Uterus (tissue), 3 donors: ENCODE measurements at regions not wholly inside any gene's neighbourhood (a gene's known extent, or its start where the extent isn't known, plus 50 kb on each side); places are given as distances from the start of the nearest gene placed in this dataset.
"Not testable (repeated sequence)": the region's sequence is repeated elsewhere in the genome, so short reads cannot be mapped to it uniquely, and the experiment has no call there.

Experiments
- DNase-seq, 2 donors: peaks; one replicate each; pipeline ENCODE4 v3.0.0-alpha.2; 2019 to 2020
- H3K27ac ChIP-seq, 2 donors: fragments of 200-600 bp; sonication (generic); 1 replicate in 1 of 2; 2 replicates in 1 of 2; pipeline ENCODE4 v1.5.1; 2016 to 2018
- H3K27me3 ChIP-seq, 2 donors: fragments of 200-600 bp; sonication (generic); one replicate each; pipeline ENCODE4 v1.5.1; 2018 to 2019; ENCODE audit warnings: control low read depth in 1 of 2
- H3K36me3 ChIP-seq, 2 donors: fragments of 200-600 bp; sonication (generic); one replicate each; pipeline ENCODE4 v1.5.1; 2019; ENCODE audit warnings: control low read depth in 1 of 2
- H3K4me1 ChIP-seq, 2 donors: fragments of 200-600 bp; sonication (generic); one replicate each; pipeline ENCODE4 v1.5.1; 2018 to 2019; ENCODE audit warnings: control low read depth in 1 of 2
- H3K4me3 ChIP-seq, 2 donors: fragments of 200-600 bp; sonication (generic); 1 replicate in 1 of 2; 2 replicates in 1 of 2; pipeline ENCODE4 v1.5.1; 2018 to 2019; ENCODE audit warnings: mild to moderate bottlenecking in 1 of 2
- H3K9me3 ChIP-seq, 2 donors: fragments of 200-600 bp; sonication (generic); one replicate each; pipeline ENCODE4 v1.5.1; 2019; ENCODE audit warnings: control low read depth in 1 of 2
- intact Hi-C: fragments of 100-400 bp; cut with DNase I; formaldehyde crosslinking; loops from one replicate; pipeline ENCODE4 v1.15.1; 2023; ENCODE audit warnings: low total_unique reads
- donor health status: DM: yes; HTN: yes; CAD: no.

GRCh38 chr1:146556405-146556804, 327.6 kb upstream of the NOTCH2NLA start:
- H3K27me3 ChIP-seq, H3K4me3 ChIP-seq, H3K27ac ChIP-seq, DNase-seq, H3K9me3 ChIP-seq, H3K36me3 ChIP-seq, intact Hi-C loops, H3K4me1 ChIP-seq: not testable (repeated sequence)

GRCh38 chr1:146552414-146552813, 323.6 kb upstream of the NOTCH2NLA start:
- intact Hi-C loops, result not testable (repeated sequence)

DNA sequence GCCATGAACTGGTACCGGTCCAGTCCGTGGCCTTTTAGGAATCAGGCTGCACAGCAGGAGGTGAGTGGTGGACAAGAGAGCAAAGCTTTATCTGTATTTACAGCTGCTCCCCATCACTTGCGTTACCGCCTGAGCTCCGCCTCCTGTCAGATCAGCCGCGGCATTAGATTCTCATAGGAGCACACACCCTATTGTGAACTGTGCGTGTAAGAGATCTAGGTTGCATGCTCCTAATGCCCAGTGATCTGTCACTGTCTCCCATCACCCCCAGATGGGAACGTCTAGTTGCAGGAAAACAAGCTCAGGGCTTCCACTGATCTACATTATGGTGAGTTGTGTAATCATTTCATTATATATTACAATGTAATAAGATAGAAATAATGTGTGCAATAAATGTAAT, 319.9 kb upstream of the NOTCH2NLA start:
- H3K27me3 ChIP-seq, H3K9me3 ChIP-seq, H3K36me3 ChIP-seq, H3K4me1 ChIP-seq, H3K4me3 ChIP-seq, H3K27ac ChIP-seq, DNase-seq, intact Hi-C loops: not testable (repeated sequence)

More at GRCh38 chr1:146552414-146552813, 323.6 kb upstream of the NOTCH2NLA start:
- H3K36me3 ChIP-seq, H3K27me3 ChIP-seq, H3K4me3 ChIP-seq, H3K4me1 ChIP-seq, H3K9me3 ChIP-seq, DNase-seq, H3K27ac ChIP-seq: not testable (repeated sequence)

DNA sequence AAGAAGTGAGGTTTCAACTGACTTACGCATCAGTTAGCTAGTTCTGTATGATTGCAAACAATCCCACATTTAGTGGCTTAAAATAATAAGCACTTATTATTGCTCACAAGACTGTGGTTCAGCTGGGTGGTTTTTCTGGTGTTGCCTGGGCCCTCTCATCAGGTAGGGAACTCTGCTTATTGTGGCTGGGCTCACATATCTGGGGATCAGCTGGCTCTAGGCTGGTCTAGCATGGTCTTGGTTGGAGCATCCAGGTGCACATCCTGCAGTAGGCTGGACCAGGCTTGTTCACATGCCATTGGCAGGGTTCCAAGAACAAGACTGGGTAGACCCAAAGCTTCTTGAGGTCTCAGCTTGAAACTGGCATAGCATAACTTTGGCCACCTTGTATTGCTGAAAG, 317.4 kb upstream of the NOTCH2NLA start:
- H3K4me3 ChIP-seq, H3K27ac ChIP-seq, DNase-seq, H3K36me3 ChIP-seq, H3K4me1 ChIP-seq, intact Hi-C loops, H3K9me3 ChIP-seq, H3K27me3 ChIP-seq: not testable (repeated sequence)

- DNase-seq, result not testable (repeated sequence)
These were observed 309.1 kb upstream of the NOTCH2NLA start for GRCh38 chr1:146537775-146538373.

DNA sequence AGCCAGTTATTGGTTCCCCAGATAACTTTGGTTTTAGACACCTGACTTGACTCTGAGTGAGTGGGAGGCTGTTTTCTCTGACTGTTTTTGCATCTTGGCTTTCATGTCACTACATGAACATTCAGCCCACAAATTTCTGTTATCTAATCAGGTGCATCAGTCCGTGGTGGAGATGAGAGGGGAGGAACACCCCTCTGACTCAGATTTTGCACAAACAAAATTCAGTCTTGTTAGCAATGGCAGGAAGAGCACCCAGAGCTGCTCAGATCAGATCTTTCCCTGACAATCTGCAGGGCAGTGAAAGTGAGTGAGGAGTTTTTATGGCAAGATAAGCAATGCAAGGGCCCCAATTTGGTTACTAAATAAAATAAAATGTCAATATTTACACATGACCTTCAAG, 307.2 kb upstream of the NOTCH2NLA start:
- intact Hi-C loops, H3K27me3 ChIP-seq, DNase-seq, H3K9me3 ChIP-seq, H3K36me3 ChIP-seq, H3K4me3 ChIP-seq, H3K4me1 ChIP-seq, H3K27ac ChIP-seq: not testable (repeated sequence)

More at GRCh38 chr1:146537775-146538373, 309.1 kb upstream of the NOTCH2NLA start:
- H3K4me3 ChIP-seq, H3K27ac ChIP-seq, H3K4me1 ChIP-seq, H3K27me3 ChIP-seq, intact Hi-C loops, H3K36me3 ChIP-seq, H3K9me3 ChIP-seq: not testable (repeated sequence)

- DNase-seq, H3K27me3 ChIP-seq, H3K36me3 ChIP-seq, intact Hi-C loops, H3K4me3 ChIP-seq, H3K4me1 ChIP-seq, H3K9me3 ChIP-seq, H3K27ac ChIP-seq: not testable (repeated sequence)
These were observed 306.8 kb upstream of the NOTCH2NLA start for GRCh38 chr1:146535575-146535974.

DNA sequence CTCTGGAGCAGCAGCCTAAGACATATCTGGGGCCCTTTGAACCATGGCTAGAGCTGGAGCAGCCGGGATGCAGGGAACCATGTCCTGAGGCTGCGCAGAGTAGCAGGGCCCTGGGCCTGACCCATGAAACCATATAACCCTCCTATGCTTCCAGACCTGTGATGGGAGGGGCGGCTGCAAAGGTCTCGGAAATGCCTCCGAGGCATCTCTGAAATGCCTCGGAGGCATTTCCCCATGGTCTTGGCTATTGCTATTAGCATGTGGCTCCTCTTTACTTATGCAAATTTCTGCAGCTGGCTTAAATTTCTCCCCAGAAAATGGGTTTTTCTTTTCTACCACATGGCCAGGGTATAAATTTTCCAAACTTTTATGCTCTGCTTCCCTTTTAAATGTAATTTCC, 302.1 kb upstream of the NOTCH2NLA start:
- H3K27ac ChIP-seq, H3K36me3 ChIP-seq, H3K27me3 ChIP-seq, DNase-seq, H3K4me3 ChIP-seq, H3K9me3 ChIP-seq, intact Hi-C loops, H3K4me1 ChIP-seq: not testable (repeated sequence)

DNA sequence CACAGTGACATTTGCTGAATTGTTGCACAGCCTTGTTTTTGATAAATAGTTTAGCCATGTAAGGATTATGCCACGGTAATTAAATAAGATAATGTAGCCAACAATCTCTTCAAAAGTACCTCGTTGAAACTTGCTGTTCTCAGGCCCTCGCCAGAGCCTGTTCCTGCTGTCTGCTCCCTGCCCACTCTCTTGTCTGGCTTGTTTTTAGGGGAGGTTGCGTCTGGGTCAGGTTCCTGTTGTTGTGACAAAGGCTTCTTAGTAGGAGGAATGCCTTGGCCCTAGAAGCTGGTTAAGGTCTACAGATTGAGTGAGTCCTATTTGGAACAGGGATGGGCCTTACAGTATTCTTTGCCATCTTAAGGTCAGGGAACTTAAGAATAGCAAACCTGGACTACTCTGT, 294.0 kb upstream of the NOTCH2NLA start:
- intact Hi-C loops, H3K27me3 ChIP-seq, DNase-seq, H3K4me1 ChIP-seq, H3K27ac ChIP-seq, H3K4me3 ChIP-seq, H3K36me3 ChIP-seq, H3K9me3 ChIP-seq: not testable (repeated sequence)

DNA sequence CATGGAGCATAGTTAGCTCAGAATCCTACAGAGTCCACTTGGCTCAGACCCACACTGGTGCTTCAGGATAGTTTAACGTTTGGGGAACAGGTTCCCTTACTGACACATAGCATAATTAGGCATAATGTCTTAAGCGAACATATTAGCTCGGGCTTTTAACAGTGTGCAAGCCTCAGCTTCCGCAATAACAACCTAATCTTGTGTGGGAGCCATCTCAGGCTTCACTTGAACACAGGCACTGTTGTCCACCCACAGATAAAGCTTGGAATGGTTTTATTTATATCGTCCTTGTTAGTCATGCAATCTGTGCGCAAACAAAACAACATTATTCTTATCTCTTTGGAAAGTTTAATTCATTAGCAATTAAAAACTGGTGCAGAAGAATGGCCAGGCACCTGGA, 293.5 kb upstream of the NOTCH2NLA start:
- DNase-seq, intact Hi-C loops, H3K27ac ChIP-seq, H3K4me1 ChIP-seq, H3K27me3 ChIP-seq, H3K4me3 ChIP-seq, H3K36me3 ChIP-seq, H3K9me3 ChIP-seq: not testable (repeated sequence)

DNA sequence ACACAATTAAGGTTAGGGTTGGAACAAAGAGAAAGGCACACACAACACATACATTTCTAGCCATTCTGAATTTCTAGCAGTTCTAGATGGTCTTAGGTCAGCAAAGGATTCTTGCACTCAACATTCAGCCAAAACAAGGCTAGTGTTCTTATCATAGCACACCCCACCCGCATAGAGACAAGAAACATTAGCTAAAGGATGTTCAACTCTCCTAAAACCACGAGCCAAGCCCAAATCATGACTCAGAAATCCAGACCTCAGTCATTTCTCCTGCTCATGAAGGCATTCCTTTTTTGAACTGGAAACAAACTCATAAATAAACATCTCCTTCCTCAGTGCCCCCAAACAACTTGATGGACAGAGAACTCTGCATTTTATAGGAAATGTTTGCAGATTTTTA, 293.0 kb upstream of the NOTCH2NLA start:
- H3K9me3 ChIP-seq, H3K4me1 ChIP-seq, H3K4me3 ChIP-seq, H3K27me3 ChIP-seq, H3K27ac ChIP-seq, DNase-seq, intact Hi-C loops, H3K36me3 ChIP-seq: not testable (repeated sequence)

DNA sequence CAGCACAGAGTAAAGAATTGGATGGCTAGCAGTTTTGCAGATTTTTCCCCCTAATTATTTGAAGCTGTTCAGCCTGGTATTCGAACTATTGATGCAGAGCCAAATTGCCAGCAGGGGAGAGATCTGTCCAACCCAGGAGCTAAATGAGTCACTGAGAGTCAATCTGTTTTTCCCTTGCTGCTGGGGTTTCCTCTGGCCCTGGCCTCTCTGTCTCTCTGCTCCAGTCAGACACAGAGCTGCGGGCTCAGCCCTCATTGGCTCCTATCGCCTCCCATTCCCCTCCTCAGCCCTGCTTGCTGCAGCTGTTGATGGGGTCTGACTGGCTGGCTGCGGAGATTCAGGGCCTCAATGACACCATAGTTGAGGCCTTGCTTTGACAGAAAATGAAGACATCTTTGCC, 284.9 kb upstream of the NOTCH2NLA start:
- H3K27me3 ChIP-seq, H3K4me3 ChIP-seq, H3K4me1 ChIP-seq, intact Hi-C loops, H3K9me3 ChIP-seq, H3K27ac ChIP-seq, DNase-seq, H3K36me3 ChIP-seq: not testable (repeated sequence)

DNA sequence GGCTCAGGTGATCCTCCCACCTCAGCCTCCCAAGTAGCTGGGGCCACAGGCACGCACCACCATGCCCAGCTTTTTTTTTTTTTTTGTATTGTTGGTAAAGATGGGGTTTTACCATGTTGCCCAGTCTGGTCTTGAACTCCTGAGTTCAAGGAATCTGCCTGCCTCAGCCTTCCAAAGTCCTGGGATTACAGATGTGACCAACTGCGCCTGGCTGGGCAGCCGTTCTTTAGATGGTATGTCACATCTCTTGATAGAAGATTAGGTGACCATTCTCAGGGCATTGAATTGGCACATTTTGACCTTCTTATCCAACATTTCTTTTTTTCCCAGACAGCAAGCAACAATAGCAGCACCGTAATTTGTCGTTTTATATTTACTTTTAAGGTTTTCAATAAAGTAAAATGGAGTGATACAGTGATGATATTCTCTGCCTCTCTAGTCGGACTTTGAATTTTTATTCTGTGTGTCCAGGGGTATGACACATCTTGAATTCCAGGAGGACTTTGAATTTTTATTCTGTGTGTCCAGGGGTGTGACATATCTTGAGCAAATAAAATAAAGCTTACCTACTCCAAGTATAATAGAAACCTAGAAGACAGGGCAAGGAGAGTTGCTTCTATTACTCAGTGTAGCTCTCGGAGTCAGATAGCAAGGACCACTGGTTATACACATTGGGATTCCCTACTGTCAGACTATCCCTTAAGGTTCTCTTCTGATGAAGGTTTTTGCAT, 282.4 kb upstream of the NOTCH2NLA start:
- H3K36me3 ChIP-seq, H3K27me3 ChIP-seq, DNase-seq, intact Hi-C loops, H3K4me3 ChIP-seq, H3K27ac ChIP-seq, H3K9me3 ChIP-seq, H3K4me1 ChIP-seq: not testable (repeated sequence)
